DND-41 (cell line): ENCODE measurements at regions not wholly inside any gene's neighbourhood (a gene's known extent, or its start where the extent isn't known, plus 50 kb on each side); places are given as distances from the start of the nearest gene placed in this dataset.

ENCODE experiments used
- CTCF ChIP-seq: IDR thresholded peaks from 2 replicates; pipeline ENCODE4 v1.5.1; 2012; ENCODE audit warnings: borderline replicate concordance, low read length, moderate library complexity, mild to moderate bottlenecking; ENCODE audit not compliant: poor library complexity, severe bottlenecking; ENCODE audit errors: extremely low read depth
- EZH2 ChIP-seq: IDR thresholded peaks from 3 replicates; pipeline ENCODE4 v1.6.1; 2012; ENCODE audit warnings: borderline replicate concordance, low read depth, mild to moderate bottlenecking, moderate library complexity, low read length, inconsistent platforms; ENCODE audit not compliant: severe bottlenecking

GRCh38 chr5:7157083-7157482 is 238.9 kb upstream of the ADCY2 start:
- TF ChIP-seq CTCF (no peak), EZH2 (no peak)
